Activated CD8-positive, alpha-beta memory T cell treated with anti-CD3 and anti-CD28 coated beads, Interleukin-2, amount 10 ng/mL, durations not matched to agents 7 days and 5 days (primary cell): ENCODE measurements at regions not wholly inside any gene's neighbourhood (a gene's known extent, or its start where the extent isn't known, plus 50 kb on each side); places are given as distances from the start of the nearest gene placed in this dataset.

ENCODE experiments used
- ATAC-seq: fragments of 150-1000 bp; cut with Tn5 transposase; one replicate; pipeline ENCODE4 v1.10.0; 2021; ENCODE audit warnings: moderate library complexity
- CTCF ChIA-PET: fragments of 350-600 bp; sonication (Branson Sonifier 250); formaldehyde crosslinking; loops from one replicate; lab custom pipeline; 2021; ENCODE audit warnings: antibody characterized with exemption; lab: Charles Lee
- DNase-seq: peaks from one replicate; pipeline ENCODE4 v3.0.0-alpha.2; 2020
- H3K27ac Mint-ChIP-seq: one replicate; pipeline ENCODE4 v1.8.0; 2021; ENCODE audit warnings: mild to moderate bottlenecking, mixed read lengths
- H3K27me3 Mint-ChIP-seq: one replicate; pipeline ENCODE4 v1.8.0; 2021; ENCODE audit warnings: mixed read lengths
- H3K36me3 Mint-ChIP-seq: one replicate; pipeline ENCODE4 v1.8.0; 2021; ENCODE audit warnings: mild to moderate bottlenecking, mixed read lengths
- H3K4me1 Mint-ChIP-seq: one replicate; pipeline ENCODE4 v1.8.0; 2021; ENCODE audit warnings: mixed read lengths
- H3K4me3 Mint-ChIP-seq: one replicate; pipeline ENCODE4 v1.8.0; 2021; ENCODE audit warnings: mild to moderate bottlenecking, moderate library complexity, mixed read lengths
- H3K9me3 Mint-ChIP-seq: one replicate; pipeline ENCODE4 v1.8.0; 2022; ENCODE audit warnings: low read depth, mixed read lengths

GRCh38 chr2:134169788-134170187 is 84.1 kb upstream of the MGAT5 start:
- CTCF ChIA-PET = interaction anchor here (1.4 kb wide), 1 partner anchor 49 kb away, joined by 4 read pairs; no protein-coding TSS in a partner anchor
- Mint-ChIP-seq H3K4me1 (peaks cover 23% of the 10 kb centered on the region), H3K9me3 (no peaks in the 10 kb centered on the region), H3K4me3 (no peak overlapping the region), H3K36me3 (peaks cover 1% of the 10 kb centered on the region), H3K27me3 (no peaks in the 10 kb centered on the region), H3K27ac (no peak overlapping the region)
- DNase-seq (no peak), ATAC-seq (peak; percentile 65)

- no peak overlapping the region for H3K4me3 Mint-ChIP-seq
- H3K36me3 Mint-ChIP-seq = no peaks in the 10 kb centered on the region
- H3K4me1 Mint-ChIP-seq = peaks cover 20% of the 10 kb centered on the region
- H3K27ac Mint-ChIP-seq = no peak overlapping the region
- no peaks in the 10 kb centered on the region for H3K27me3 Mint-ChIP-seq
- no peaks in the 10 kb centered on the region for H3K9me3 Mint-ChIP-seq
- DNase-seq = no peak
- no peak for ATAC-seq
- CTCF ChIA-PET = no interaction called here
Measured at GRCh38 chr2:134170294-134170693, 83.6 kb upstream of the MGAT5 start.

- CTCF ChIA-PET = no interaction called here
- H3K27ac Mint-ChIP-seq = no peak overlapping the region
Measured at GRCh38 chr2:134170700-134171099, 83.2 kb upstream of the MGAT5 start.

GRCh38 chr2:134173338-134174016 is 80.4 kb upstream of the MGAT5 start:
- no peak for ATAC-seq
- CTCF ChIA-PET = no interaction called here
- Mint-ChIP-seq H3K4me1 (peaks cover 23% of the 10 kb centered on the region), H3K36me3 (no peaks in the 10 kb centered on the region), H3K27me3 (no peaks in the 10 kb centered on the region), H3K27ac (no peak overlapping the region), H3K9me3 (no peaks in the 10 kb centered on the region), H3K4me3 (no peak overlapping the region)
- no peak for DNase-seq

More at GRCh38 chr2:134170700-134171099, 83.2 kb upstream of the MGAT5 start:
- H3K36me3 Mint-ChIP-seq = no peaks in the 10 kb centered on the region
- DNase-seq (no peak), ATAC-seq (no peak)
- H3K4me1 Mint-ChIP-seq = peaks cover 20% of the 10 kb centered on the region
- no peaks in the 10 kb centered on the region for H3K27me3 Mint-ChIP-seq
- no peak overlapping the region for H3K4me3 Mint-ChIP-seq
- no peaks in the 10 kb centered on the region for H3K9me3 Mint-ChIP-seq

GRCh38 chr2:134174711-134175110 is 79.2 kb upstream of the MGAT5 start:
- Mint-ChIP-seq H3K27me3 (no peaks in the 10 kb centered on the region), H3K36me3 (no peaks in the 10 kb centered on the region), H3K27ac (no peak overlapping the region), H3K4me3 (no peak overlapping the region), H3K4me1 (peaks cover 17% of the 10 kb centered on the region), H3K9me3 (no peaks in the 10 kb centered on the region)
- CTCF ChIA-PET = no interaction called here
- no peak for DNase-seq
- no peak for ATAC-seq

GRCh38 chr2:134175834-134176233 is 78.0 kb upstream of the MGAT5 start:
- Mint-ChIP-seq H3K27me3 (no peaks in the 10 kb centered on the region), H3K9me3 (no peaks in the 10 kb centered on the region), H3K27ac (no peak overlapping the region), H3K4me3 (no peak overlapping the region), H3K36me3 (no peaks in the 10 kb centered on the region), H3K4me1 (peaks cover 16% of the 10 kb centered on the region)
- CTCF ChIA-PET = no interaction called here
- no peak for DNase-seq
- ATAC-seq = no peak

GRCh38 chr2:134177351-134177931 is 76.4 kb upstream of the MGAT5 start:
- Mint-ChIP-seq H3K36me3 (no peaks in the 10 kb centered on the region), H3K9me3 (no peaks in the 10 kb centered on the region), H3K27ac (no peak overlapping the region), H3K4me1 (peaks cover 31% of the 10 kb centered on the region), H3K27me3 (no peaks in the 10 kb centered on the region), H3K4me3 (no peak overlapping the region)
- DNase-seq (no peak), ATAC-seq (no peak)
- CTCF ChIA-PET = no interaction called here

GRCh38 chr2:134178138-134178877 is 75.6 kb upstream of the MGAT5 start:
- Mint-ChIP-seq H3K36me3 (no peaks in the 10 kb centered on the region), H3K4me1 (peaks cover 32% of the 10 kb centered on the region), H3K27me3 (no peaks in the 10 kb centered on the region), H3K27ac (no peak overlapping the region), H3K9me3 (no peaks in the 10 kb centered on the region), H3K4me3 (no peak overlapping the region)
- DNase-seq (no peak), ATAC-seq (no peak)
- CTCF ChIA-PET = no interaction called here

- H3K36me3 Mint-ChIP-seq = peaks cover 2% of the 10 kb centered on the region
- H3K27ac Mint-ChIP-seq = peak overlapping the region; percentile 68
- ATAC-seq (peak; percentile 71), DNase-seq (peak; percentile 68)
- CTCF ChIA-PET = interaction anchor here (0.8 to 1.9 kb wide), 9 partner anchors 17 to 231 kb away, joined by 3 to 6 read pairs (median 4); no protein-coding TSS in a partner anchor
- no peaks in the 10 kb centered on the region for H3K27me3 Mint-ChIP-seq
- H3K4me3 Mint-ChIP-seq = no peak overlapping the region
- H3K4me1 Mint-ChIP-seq = peaks cover 38% of the 10 kb centered on the region
- H3K9me3 Mint-ChIP-seq = no peaks in the 10 kb centered on the region
Measured at GRCh38 chr2:134181219-134181618, 72.7 kb upstream of the MGAT5 start.

GRCh38 chr2:134183679-134184078 is 70.2 kb upstream of the MGAT5 start:
- H3K4me3 Mint-ChIP-seq = no peak overlapping the region
- CTCF ChIA-PET = interaction anchor here (1.1 to 1.3 kb wide), 2 partner anchors 24 to 64 kb away, joined by 4 to 7 read pairs; no protein-coding TSS in a partner anchor
- peaks cover 4% of the 10 kb centered on the region for H3K36me3 Mint-ChIP-seq
- no peaks in the 10 kb centered on the region for H3K9me3 Mint-ChIP-seq
- no peaks in the 10 kb centered on the region for H3K27me3 Mint-ChIP-seq
- H3K27ac Mint-ChIP-seq = no peak overlapping the region
- ATAC-seq = no peak
- DNase-seq = no peak
- peaks cover 34% of the 10 kb centered on the region for H3K4me1 Mint-ChIP-seq

GRCh38 chr2:134185639-134186038 is 68.2 kb upstream of the MGAT5 start:
- H3K9me3 Mint-ChIP-seq = no peaks in the 10 kb centered on the region
- CTCF ChIA-PET = no interaction called here
- no peak for DNase-seq

GRCh38 chr2:134189009-134189720 is 64.7 kb upstream of the MGAT5 start:
- H3K27ac Mint-ChIP-seq = no peak overlapping the region
- no peaks in the 10 kb centered on the region for H3K27me3 Mint-ChIP-seq
- H3K4me1 Mint-ChIP-seq = peaks cover 16% of the 10 kb centered on the region
- no peak overlapping the region for H3K4me3 Mint-ChIP-seq
- H3K36me3 Mint-ChIP-seq = peaks cover 12% of the 10 kb centered on the region
- peaks cover 4% of the 10 kb centered on the region for H3K9me3 Mint-ChIP-seq
- CTCF ChIA-PET = no interaction called here
- ATAC-seq (no peak), DNase-seq (no peak)

More at GRCh38 chr2:134185639-134186038, 68.2 kb upstream of the MGAT5 start:
- Mint-ChIP-seq H3K36me3 (peaks cover 6% of the 10 kb centered on the region), H3K4me3 (no peak overlapping the region), H3K27me3 (no peaks in the 10 kb centered on the region), H3K27ac (no peak overlapping the region), H3K4me1 (peaks cover 33% of the 10 kb centered on the region)
- ATAC-seq = no peak

- Mint-ChIP-seq H3K4me3 (no peak overlapping the region), H3K36me3 (peaks cover 12% of the 10 kb centered on the region), H3K27ac (no peak overlapping the region), H3K9me3 (peaks cover 4% of the 10 kb centered on the region), H3K27me3 (no peaks in the 10 kb centered on the region), H3K4me1 (peaks cover 6% of the 10 kb centered on the region)
- no peak for DNase-seq
- CTCF ChIA-PET = no interaction called here
- no peak for ATAC-seq
Measured at GRCh38 chr2:134190062-134190806, 63.6 kb upstream of the MGAT5 start.
